ENCODE measurements at regions not wholly inside any gene's neighbourhood (a gene's known extent, or its start where the extent isn't known, plus 50 kb on each side); places are given as distances from the start of the nearest gene placed in this dataset.

DNA sequence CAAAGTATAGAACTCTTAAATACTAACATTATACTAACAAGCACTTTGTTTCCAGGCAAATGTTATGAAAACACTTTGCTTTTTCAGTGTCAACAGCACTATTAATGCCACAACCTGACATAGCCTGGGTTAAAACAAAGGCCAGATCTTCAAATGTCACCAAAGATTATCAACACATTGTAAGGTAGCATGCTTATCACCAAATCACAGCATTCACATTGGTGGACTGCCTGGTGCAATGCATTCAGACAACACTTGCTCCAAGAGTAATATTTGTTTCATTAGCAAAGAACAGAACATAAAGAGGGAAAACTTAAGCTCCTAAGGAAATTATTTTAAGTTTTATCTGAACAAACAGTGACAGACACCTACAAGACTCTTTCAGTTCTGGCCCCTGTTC, 1361.2 kb downstream of the CDH8 start:
- RAD21 ChIA-PET (ENCODE audit: unreplicated experiment), result no interaction called here
- no peak overlapping the region for H3K9ac ChIP-seq (ENCODE audit: control insufficient read depth, insufficient read depth, low read length)
- SMC1A ChIA-PET (ENCODE audit: uncharacterized antibody, unreplicated experiment), result no interaction called here
- H3K9me3 ChIP-seq (replicated peaks; ENCODE audit: control insufficient read depth, insufficient read depth, low read length), result no peaks in the 10 kb centered on the region
- H3K4me1 ChIP-seq (ENCODE audit: control insufficient read depth, insufficient read depth, low read length), result no peaks in the 10 kb centered on the region
- no peak overlapping the region for H2AFZ ChIP-seq (ENCODE audit: control insufficient read depth, low read depth, low read length)
- in situ Hi-C loops (cut with MboI) (no loop called here), intact Hi-C loops (cut with micrococcal nuclease; ENCODE audit: unreplicated experiment) (no loop called here)
- TF ChIP-seq MEF2A (IDR thresholded peaks at IDR 0.05; ENCODE audit: insufficient read depth, low read depth, low read length) (no peak), RBBP5 (conservative IDR thresholded peaks at IDR 0.05) (no peak), NFYB (IDR thresholded peaks at IDR 0.05; ENCODE audit: insufficient read depth, low read depth, low read length) (no peak), JUNB (IDR thresholded peaks at IDR 0.05) (no peak), SPI1 (IDR thresholded peaks at IDR 0.05; ENCODE audit: borderline replicate concordance, insufficient read depth, low read depth, low read length) (no peak), MTA3 (IDR thresholded peaks at IDR 0.05; ENCODE audit: borderline replicate concordance, low read length) (no peak), SIX5 (IDR thresholded peaks at IDR 0.05; ENCODE audit: low read depth, low read length, severe bottlenecking) (no peak), NFYA (IDR thresholded peaks at IDR 0.05; ENCODE audit: borderline replicate concordance, low read depth, low read length) (no peak), NR2C2 (IDR thresholded peaks at IDR 0.05; ENCODE audit: borderline replicate concordance, control insufficient read depth, insufficient read length, low read depth) (no peak), RAD51 (IDR thresholded peaks at IDR 0.05) (no peak), IRF4 (IDR thresholded peaks at IDR 0.05; ENCODE audit: low read depth, low read length) (no peak), CBFB (IDR thresholded peaks at IDR 0.05; ENCODE audit: low read depth) (no peak), BACH1 (IDR thresholded peaks at IDR 0.05; ENCODE audit: borderline replicate concordance) (no peak), KAT2A (conservative IDR thresholded peaks at IDR 0.05; ENCODE audit: control insufficient read depth, low read depth, low read length) (no peak)
- TF ChIP-seq, protein P1, sequence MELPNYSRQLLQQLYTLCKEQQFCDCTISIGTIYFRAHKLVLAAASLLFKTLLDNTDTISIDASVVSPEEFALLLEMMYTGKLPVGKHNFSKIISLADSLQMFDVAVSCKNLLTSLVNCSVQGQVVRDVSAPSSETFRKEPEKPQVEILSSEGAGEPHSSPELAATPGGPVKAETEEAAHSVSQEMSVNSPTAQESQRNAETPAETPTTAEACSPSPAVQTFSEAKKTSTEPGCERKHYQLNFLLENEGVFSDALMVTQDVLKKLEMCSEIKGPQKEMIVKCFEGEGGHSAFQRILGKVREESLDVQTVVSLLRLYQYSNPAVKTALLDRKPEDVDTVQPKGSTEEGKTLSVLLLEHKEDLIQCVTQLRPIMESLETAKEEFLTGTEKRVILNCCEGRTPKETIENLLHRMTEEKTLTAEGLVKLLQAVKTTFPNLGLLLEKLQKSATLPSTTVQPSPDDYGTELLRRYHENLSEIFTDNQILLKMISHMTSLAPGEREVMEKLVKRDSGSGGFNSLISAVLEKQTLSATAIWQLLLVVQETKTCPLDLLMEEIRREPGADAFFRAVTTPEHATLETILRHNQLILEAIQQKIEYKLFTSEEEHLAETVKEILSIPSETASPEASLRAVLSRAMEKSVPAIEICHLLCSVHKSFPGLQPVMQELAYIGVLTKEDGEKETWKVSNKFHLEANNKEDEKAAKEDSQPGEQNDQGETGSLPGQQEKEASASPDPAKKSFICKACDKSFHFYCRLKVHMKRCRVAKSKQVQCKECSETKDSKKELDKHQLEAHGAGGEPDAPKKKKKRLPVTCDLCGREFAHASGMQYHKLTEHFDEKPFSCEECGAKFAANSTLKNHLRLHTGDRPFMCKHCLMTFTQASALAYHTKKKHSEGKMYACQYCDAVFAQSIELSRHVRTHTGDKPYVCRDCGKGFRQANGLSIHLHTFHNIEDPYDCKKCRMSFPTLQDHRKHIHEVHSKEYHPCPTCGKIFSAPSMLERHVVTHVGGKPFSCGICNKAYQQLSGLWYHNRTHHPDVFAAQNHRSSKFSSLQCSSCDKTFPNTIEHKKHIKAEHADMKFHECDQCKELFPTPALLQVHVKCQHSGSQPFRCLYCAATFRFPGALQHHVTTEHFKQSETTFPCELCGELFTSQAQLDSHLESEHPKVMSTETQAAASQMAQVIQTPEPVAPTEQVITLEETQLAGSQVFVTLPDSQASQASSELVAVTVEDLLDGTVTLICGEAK (IDR thresholded peaks at IDR 0.05; ENCODE audit: borderline replicate concordance), result no peak
- TF ChIP-seq, protein P2, sequence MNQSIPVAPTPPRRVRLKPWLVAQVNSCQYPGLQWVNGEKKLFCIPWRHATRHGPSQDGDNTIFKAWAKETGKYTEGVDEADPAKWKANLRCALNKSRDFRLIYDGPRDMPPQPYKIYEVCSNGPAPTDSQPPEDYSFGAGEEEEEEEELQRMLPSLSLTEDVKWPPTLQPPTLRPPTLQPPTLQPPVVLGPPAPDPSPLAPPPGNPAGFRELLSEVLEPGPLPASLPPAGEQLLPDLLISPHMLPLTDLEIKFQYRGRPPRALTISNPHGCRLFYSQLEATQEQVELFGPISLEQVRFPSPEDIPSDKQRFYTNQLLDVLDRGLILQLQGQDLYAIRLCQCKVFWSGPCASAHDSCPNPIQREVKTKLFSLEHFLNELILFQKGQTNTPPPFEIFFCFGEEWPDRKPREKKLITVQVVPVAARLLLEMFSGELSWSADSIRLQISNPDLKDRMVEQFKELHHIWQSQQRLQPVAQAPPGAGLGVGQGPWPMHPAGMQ (IDR thresholded peaks at IDR 0.05; ENCODE audit: borderline replicate concordance), result no peak
- TF ChIP-seq, protein P3, sequence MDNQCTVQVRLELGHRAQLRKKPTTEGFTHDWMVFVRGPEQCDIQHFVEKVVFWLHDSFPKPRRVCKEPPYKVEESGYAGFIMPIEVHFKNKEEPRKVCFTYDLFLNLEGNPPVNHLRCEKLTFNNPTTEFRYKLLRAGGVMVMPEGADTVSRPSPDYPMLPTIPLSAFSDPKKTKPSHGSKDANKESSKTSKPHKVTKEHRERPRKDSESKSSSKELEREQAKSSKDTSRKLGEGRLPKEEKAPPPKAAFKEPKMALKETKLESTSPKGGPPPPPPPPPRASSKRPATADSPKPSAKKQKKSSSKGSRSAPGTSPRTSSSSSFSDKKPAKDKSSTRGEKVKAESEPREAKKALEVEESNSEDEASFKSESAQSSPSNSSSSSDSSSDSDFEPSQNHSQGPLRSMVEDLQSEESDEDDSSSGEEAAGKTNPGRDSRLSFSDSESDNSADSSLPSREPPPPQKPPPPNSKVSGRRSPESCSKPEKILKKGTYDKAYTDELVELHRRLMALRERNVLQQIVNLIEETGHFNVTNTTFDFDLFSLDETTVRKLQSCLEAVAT (IDR thresholded peaks at IDR 0.05), result no peak
- ATAC-seq (no peak), DNase-seq (ENCODE audit: low read depth, low spot score) (no peak), FAIRE-seq (no peak)
- no peaks in the 10 kb centered on the region for H4K20me1 ChIP-seq (ENCODE audit: control insufficient read depth, insufficient read depth)
- no peaks in the 10 kb centered on the region for H3K79me2 ChIP-seq (ENCODE audit: control insufficient read depth, insufficient read depth, low read length)
- H3K4me2 ChIP-seq (ENCODE audit: control insufficient read depth, insufficient read depth), result no peak overlapping the region
- POLR2A ChIA-PET, result no interaction called here
- H3K27me3 ChIP-seq (replicated peaks in 1 of 2; ENCODE audit: control insufficient read depth in 2 of 2, insufficient read depth in 2 of 2, low read length in 1 of 2), result no peaks in the 10 kb centered on the region
- no TSS peak for BruUV-seq (replicated peaks)
- CTCF ChIA-PET, result no interaction called here
- no peak overlapping the region for H3K27ac ChIP-seq (ENCODE audit: control insufficient read depth, insufficient read depth)
- H3K4me3 ChIP-seq, result no peak overlapping the region
- H3K36me3 ChIP-seq (ENCODE audit: control insufficient read depth in 2 of 2, insufficient read depth in 2 of 2, low read length in 1 of 2), result no peaks in the 10 kb centered on the region
